IMR-90 (cell line): ENCODE measurements at regions not wholly inside any gene's neighbourhood (a gene's known extent, or its start where the extent isn't known, plus 50 kb on each side); places are given as distances from the start of the nearest gene placed in this dataset.

Experiments
- BHLHE40 ChIP-seq: fragments of 150-350 bp; IDR thresholded peaks from 2 replicates; pipeline ENCODE4 v1.6.1; 2016; ENCODE audit warnings: mild to moderate bottlenecking, low read depth, low read length
- CEBPB ChIP-seq: IDR thresholded peaks from 2 replicates; pipeline ENCODE4 v1.6.1; 2012; ENCODE audit warnings: low read depth, low read length, improper control_type of control experiment
- CHD1 ChIP-seq: IDR thresholded peaks from 2 replicates; pipeline ENCODE4 v1.6.1; 2012; ENCODE audit warnings: low read depth, low read length, improper control_type of control experiment
- CTCF ChIP-seq: conservative IDR thresholded peaks from 2 replicates; pipeline ENCODE4 v1.5.1; 2012; ENCODE audit warnings: mild to moderate bottlenecking, low read depth, low read length, improper control_type of control experiment
- MAFK ChIP-seq: IDR thresholded peaks from 2 replicates; pipeline ENCODE4 v1.6.1; 2012; ENCODE audit warnings: low read depth, low read length, improper control_type of control experiment
- MAZ ChIP-seq: IDR thresholded peaks from 2 replicates; pipeline ENCODE4 v1.6.1; 2012; ENCODE audit warnings: low read depth, mild to moderate bottlenecking, low read length, improper control_type of control experiment, moderate library complexity, borderline replicate concordance
- MXI1 ChIP-seq: IDR thresholded peaks from 2 replicates; pipeline ENCODE4 v1.6.1; 2012; ENCODE audit warnings: low read depth, mild to moderate bottlenecking, low read length, moderate library complexity, borderline replicate concordance
- POLR2A ChIP-seq: IDR thresholded peaks from 2 replicates; pipeline ENCODE4 v1.6.1; 2012; ENCODE audit warnings: mild to moderate bottlenecking, low read depth, low read length
- RAD21 ChIP-seq: IDR thresholded peaks from 2 replicates; pipeline ENCODE4 v1.6.1; 2012; ENCODE audit warnings: low read length, improper control_type of control experiment
- RCOR1 ChIP-seq: IDR thresholded peaks from 2 replicates; pipeline ENCODE4 v1.6.1; 2012; ENCODE audit warnings: mild to moderate bottlenecking, low read length, improper control_type of control experiment; ENCODE audit not compliant: insufficient replicate concordance
- RFX5 ChIP-seq: IDR thresholded peaks from 2 replicates; pipeline ENCODE4 v1.8.0; 2012; ENCODE audit warnings: low read depth, mild to moderate bottlenecking, low read length, moderate library complexity
- SMC3 ChIP-seq: fragments of 150-350 bp; IDR thresholded peaks from 2 replicates; pipeline ENCODE4 v1.6.1; 2016; ENCODE audit warnings: low read depth, mild to moderate bottlenecking, antibody characterized with exemption, low read length, moderate library complexity
- USF2 ChIP-seq: fragments of 150-350 bp; IDR thresholded peaks from 2 replicates; pipeline ENCODE4 v1.6.1; 2017; ENCODE audit warnings: mild to moderate bottlenecking, antibody characterized with exemption, low read length, low read depth

GRCh38 chr6:4253604-4254231 lies 118.3 kb upstream of the ECI2 start:
- no peak; the same call in 1 of the 2 replicates for TF ChIP-seq SMC3
- TF ChIP-seq CTCF, result peak; percentile 69
- no peak for TF ChIP-seq RCOR1
- TF ChIP-seq USF2, result no peak
- TF ChIP-seq POLR2A, result no peak
- no peak for TF ChIP-seq CEBPB
- TF ChIP-seq RAD21, result peak; percentile 38
- no peak for TF ChIP-seq MXI1
- TF ChIP-seq BHLHE40, result no peak; the same call in 1 of the 2 replicates
- TF ChIP-seq RFX5, result no peak
- no peak for TF ChIP-seq MAZ
- no peak for TF ChIP-seq CHD1
- TF ChIP-seq MAFK, result no peak
